Hepatocyte (in vitro differentiated cells): ENCODE measurements at regions not wholly inside any gene's neighbourhood (a gene's known extent, or its start where the extent isn't known, plus 50 kb on each side); places are given as distances from the start of the nearest gene placed in this dataset.

Experiments used
- CTCF ChIP-seq: fragments of 200-600 bp; sonication (generic); IDR thresholded peaks from 2 replicates; pipeline ENCODE4 v1.5.1; 2016; ENCODE audit warnings: antibody characterized with exemption, mild to moderate bottlenecking; ENCODE audit not compliant: poor library complexity
- EZH2 ChIP-seq: fragments of 200-600 bp; sonication (generic); IDR thresholded peaks from 2 replicates; pipeline ENCODE4 v1.6.1; 2016; ENCODE audit warnings: antibody characterized with exemption, mild to moderate bottlenecking, borderline replicate concordance
- EZH2phosphoT487 ChIP-seq: fragments of 200-600 bp; sonication (generic); IDR thresholded peaks from one replicate; pipeline ENCODE4 v1.6.1; 2018; ENCODE audit warnings: antibody characterized with exemption, mild to moderate bottlenecking, low read depth, moderate library complexity; ENCODE audit not compliant: unreplicated experiment, severe bottlenecking

- TF ChIP-seq CTCF (no peak), EZH2phosphoT487 (no peak), EZH2 (no peak)
Measured at GRCh38 chr5:72654231-72654630, 147.0 kb upstream of the ZNF366 start.
